H1 (cell line): ENCODE measurements at regions not wholly inside any gene's neighbourhood (a gene's known extent, or its start where the extent isn't known, plus 50 kb on each side); places are given as distances from the start of the nearest gene placed in this dataset.

ENCODE experiments used
- ATF3 ChIP-seq: IDR thresholded peaks from 2 replicates; pipeline ENCODE4 v1.6.1; 2011; ENCODE audit warnings: low read depth, mild to moderate bottlenecking, low read length; ENCODE audit not compliant: insufficient read depth
- CHD1 ChIP-seq: IDR thresholded peaks from 2 replicates; pipeline ENCODE4 v1.6.1; 2012; ENCODE audit warnings: low read depth, low read length, improper control_type of control experiment
- POLR2A ChIP-seq, 2 experiments: IDR thresholded peaks; 1 replicate in 1 of 2; 2 replicates in 1 of 2; pipeline ENCODE4 v1.6.1; 2011; ENCODE audit warnings: low read depth in 2 of 2, low read length in 2 of 2, mild to moderate bottlenecking in 2 of 2; ENCODE audit errors: control extremely low read depth in 1 of 2
- TEAD4 ChIP-seq: IDR thresholded peaks from 2 replicates; pipeline ENCODE4 v1.6.1; 2012; ENCODE audit warnings: low read depth, low read length, inconsistent platforms, mixed read lengths
- TF ChIP-seq, protein P1 (sequence below), 3 experiments: IDR thresholded peaks; 1 replicate in 2 of 3; 2 replicates in 1 of 3; pipeline versions ENCODE4 v1.5.1 to v1.6.1; 2011; ENCODE audit warnings: low read length in 3 of 3, mild to moderate bottlenecking in 3 of 3, inconsistent platforms in 2 of 3, low read depth in 1 of 3, moderate library complexity in 1 of 3; ENCODE audit not compliant: insufficient read depth in 1 of 3; ENCODE audit errors: control extremely low read depth in 1 of 3

DNA sequence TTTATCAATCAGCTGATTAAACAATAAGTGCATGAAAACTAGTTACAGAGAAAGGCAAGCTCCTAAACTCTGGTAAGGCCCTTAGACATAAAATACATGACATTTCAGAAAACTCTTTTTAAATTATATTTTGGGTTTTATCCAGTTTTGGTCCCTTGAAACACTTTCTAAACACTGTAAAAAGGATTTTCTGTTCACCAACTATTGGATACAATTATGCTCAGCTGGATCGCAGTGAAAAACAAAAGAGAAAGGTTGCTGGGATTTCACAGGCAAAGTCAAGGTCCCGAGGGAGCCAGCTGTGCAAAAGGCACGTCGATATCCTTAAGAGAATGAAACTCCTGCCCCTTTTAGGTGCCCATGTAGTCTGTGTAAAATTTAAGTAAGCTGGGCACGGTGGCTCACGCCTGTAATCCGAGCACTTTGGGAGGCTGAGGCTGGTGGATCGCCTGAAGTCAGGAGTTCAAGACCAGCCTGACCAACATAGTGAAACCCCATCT, 1018.4 kb upstream of the INTU start:
- TF ChIP-seq TEAD4, result no peak
- TF ChIP-seq ATF3, result no peak
- no peak for TF ChIP-seq POLR2A (IDR thresholded peaks at IDR 0.05; ENCODE audit: control extremely low read depth in 1 of 2, low read depth in 2 of 2, low read length in 2 of 2)
- no peak for TF ChIP-seq CHD1
- TF ChIP-seq, protein P1, sequence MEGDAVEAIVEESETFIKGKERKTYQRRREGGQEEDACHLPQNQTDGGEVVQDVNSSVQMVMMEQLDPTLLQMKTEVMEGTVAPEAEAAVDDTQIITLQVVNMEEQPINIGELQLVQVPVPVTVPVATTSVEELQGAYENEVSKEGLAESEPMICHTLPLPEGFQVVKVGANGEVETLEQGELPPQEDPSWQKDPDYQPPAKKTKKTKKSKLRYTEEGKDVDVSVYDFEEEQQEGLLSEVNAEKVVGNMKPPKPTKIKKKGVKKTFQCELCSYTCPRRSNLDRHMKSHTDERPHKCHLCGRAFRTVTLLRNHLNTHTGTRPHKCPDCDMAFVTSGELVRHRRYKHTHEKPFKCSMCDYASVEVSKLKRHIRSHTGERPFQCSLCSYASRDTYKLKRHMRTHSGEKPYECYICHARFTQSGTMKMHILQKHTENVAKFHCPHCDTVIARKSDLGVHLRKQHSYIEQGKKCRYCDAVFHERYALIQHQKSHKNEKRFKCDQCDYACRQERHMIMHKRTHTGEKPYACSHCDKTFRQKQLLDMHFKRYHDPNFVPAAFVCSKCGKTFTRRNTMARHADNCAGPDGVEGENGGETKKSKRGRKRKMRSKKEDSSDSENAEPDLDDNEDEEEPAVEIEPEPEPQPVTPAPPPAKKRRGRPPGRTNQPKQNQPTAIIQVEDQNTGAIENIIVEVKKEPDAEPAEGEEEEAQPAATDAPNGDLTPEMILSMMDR (IDR thresholded peaks at IDR 0.05; ENCODE audit: control extremely low read depth in 1 of 3, insufficient read depth in 1 of 3, low read depth in 1 of 3, low read length in 3 of 3), result no peak
